ENCODE measurements at regions not wholly inside any gene's neighbourhood (a gene's known extent, or its start where the extent isn't known, plus 50 kb on each side); places are given as distances from the start of the nearest gene placed in this dataset.

GRCh38 chr18:64850791-64851190 is 701.9 kb upstream of the LINC00305 start:
- 8% methylated on average over 1 of the region's 1 CpG for WGBS (ENCODE audit: low lambda C conversion rate)
- H3K9ac ChIP-seq (ENCODE audit: insufficient read depth, low read depth, low read length): no peak overlapping the region
- no peak for FAIRE-seq
- no peaks in the 10 kb centered on the region for H3K4me1 ChIP-seq (ENCODE audit: insufficient read depth, low read length)
- intact Hi-C loops (cut with micrococcal nuclease; ENCODE audit: unreplicated experiment) (no loop called here), in situ Hi-C loops (cut with HindIII; ENCODE audit: extremely low pct_ligation_motif_present, low pct_unique_long_range_greater_than_20kb) (no loop called here)
- no peak overlapping the region for H3K4me2 ChIP-seq (ENCODE audit: low read depth, low read length)
- no peaks in the 10 kb centered on the region for H3K36me3 ChIP-seq (replicated peaks in 1 of 2; ENCODE audit: control insufficient read depth in 1 of 2, insufficient read depth in 2 of 2, low read length in 2 of 2)
- no peak overlapping the region for H3K4me3 ChIP-seq (replicated peaks in 1 of 3; ENCODE audit: insufficient read depth in 1 of 3, low read depth in 2 of 3, low read length in 3 of 3)
- H3K9me3 ChIP-seq (ENCODE audit: low read length): no peaks in the 10 kb centered on the region
- H3K79me2 ChIP-seq (ENCODE audit: insufficient read depth, low read length): no peaks in the 10 kb centered on the region
- POLR2A ChIA-PET: no interaction called here
- no peak for ATAC-seq
- H4K20me1 ChIP-seq (ENCODE audit: insufficient read depth, low read length): no peaks in the 10 kb centered on the region
- no TSS peak for BruUV-seq (replicated peaks)
- CTCF ChIA-PET (ENCODE audit: low intra/inter-chr PET ratio, low total read pairs): no interaction called here
- H3K27me3 ChIP-seq (ENCODE audit: control insufficient read depth in 1 of 2, insufficient read depth in 2 of 2, low read length in 2 of 2): no peaks in the 10 kb centered on the region
- no peak for DNase-seq (ENCODE audit: low spot score)
- no peak overlapping the region for H2AFZ ChIP-seq (ENCODE audit: low read length)
- H3K27ac ChIP-seq (ENCODE audit: extremely low read length, insufficient read depth, low read length): no peak overlapping the region
- TF ChIP-seq ZSCAN30 (CRISPR knock-in tag; IDR thresholded peaks at IDR 0.05) (no peak), ZBTB1 (CRISPR knock-in tag; IDR thresholded peaks at IDR 0.05; ENCODE audit: borderline replicate concordance) (no peak), PCBP1 (IDR thresholded peaks at IDR 0.05; ENCODE audit: borderline replicate concordance, low read depth, low read length) (no peak), MED1 (CRISPR knock-in tag; IDR thresholded peaks at IDR 0.05) (no peak), ZNF784 (CRISPR knock-in tag; IDR thresholded peaks at IDR 0.05; ENCODE audit: borderline replicate concordance) (no peak), PRPF4 (IDR thresholded peaks at IDR 0.05; ENCODE audit: low read depth, low read length, poor library complexity, severe bottlenecking) (no peak), SP140L (CRISPR knock-in tag; IDR thresholded peaks at IDR 0.05; ENCODE audit: borderline replicate concordance) (no peak), ZNF275 (CRISPR knock-in tag; IDR thresholded peaks at IDR 0.05; ENCODE audit: borderline replicate concordance) (no peak), ZBTB40 (IDR thresholded peaks at IDR 0.05) (no peak), ZBTB40 (CRISPR knock-in tag; IDR thresholded peaks at IDR 0.05) (no peak), ZFP41 (CRISPR knock-in tag; IDR thresholded peaks at IDR 0.05; ENCODE audit: borderline replicate concordance) (no peak), STAT5B (CRISPR knock-in tag; IDR thresholded peaks at IDR 0.05) (no peak), GATAD1 (CRISPR knock-in tag; IDR thresholded peaks at IDR 0.05) (no peak), SALL2 (CRISPR knock-in tag; IDR thresholded peaks at IDR 0.05) (no peak), NPAS2 (CRISPR knock-in tag; IDR thresholded peaks at IDR 0.05; ENCODE audit: borderline replicate concordance) (no peak), ZNF644 (CRISPR knock-in tag; IDR thresholded peaks at IDR 0.05; ENCODE audit: low read depth) (no peak)
